Endodermal cell (in vitro differentiated cells): ENCODE measurements at regions not wholly inside any gene's neighbourhood (a gene's known extent, or its start where the extent isn't known, plus 50 kb on each side); places are given as distances from the start of the nearest gene placed in this dataset.
"Not testable (repeated sequence)": the region's sequence is repeated elsewhere in the genome, so short reads cannot be mapped to it uniquely, and the experiment has no call there.

Experiments used
- DNase-seq: peaks from one replicate; pipeline ENCODE4 v3.0.0-alpha.2; 2017
- H3K27ac ChIP-seq: 2 replicates; pipeline ENCODE4 v1.5.1; 2013; ENCODE audit warnings: mild to moderate bottlenecking, low read depth, low read length, moderate library complexity
- H3K27me3 ChIP-seq: 2 replicates; pipeline ENCODE4 v1.6.1; 2013; ENCODE audit warnings: mild to moderate bottlenecking, low read length, moderate library complexity; ENCODE audit not compliant: insufficient read depth, control insufficient read depth, poor library complexity, severe bottlenecking
- H3K36me3 ChIP-seq: 2 replicates; pipeline ENCODE4 v1.7.0; 2013; ENCODE audit warnings: mild to moderate bottlenecking, low read length, moderate library complexity; ENCODE audit not compliant: control insufficient read depth, insufficient read depth
- H3K4me1 ChIP-seq: one replicate; pipeline ENCODE4 v1.7.0; 2013; ENCODE audit warnings: low read length; ENCODE audit not compliant: control insufficient read depth, insufficient read depth
- H3K4me3 ChIP-seq: 2 replicates; pipeline ENCODE4 v1.5.1; 2013; ENCODE audit warnings: mild to moderate bottlenecking, low read length, moderate library complexity
- H3K9ac ChIP-seq: 2 replicates; pipeline ENCODE4 v1.6.1; 2013; ENCODE audit warnings: mild to moderate bottlenecking, low read length, moderate library complexity; ENCODE audit not compliant: poor library complexity, severe bottlenecking; ENCODE audit errors: extremely low read depth
- H3K9me3 ChIP-seq: 2 replicates; pipeline ENCODE4 v1.6.1; 2013; ENCODE audit warnings: mild to moderate bottlenecking, low read length, moderate library complexity; ENCODE audit not compliant: control insufficient read depth
- H3K27ac Mint-ChIP-seq: 2 replicates; pipeline ENCODE4 v1.8.0; 2020; ENCODE audit warnings: mixed read lengths
- H3K27me3 Mint-ChIP-seq: 2 replicates; pipeline ENCODE4 v1.8.0; 2021; ENCODE audit warnings: mild to moderate bottlenecking, mixed read lengths; ENCODE audit not compliant: insufficient read depth
- H3K36me3 Mint-ChIP-seq: 2 replicates; pipeline ENCODE4 v1.8.0; 2020; ENCODE audit warnings: low read depth, mixed read lengths
- H3K4me1 Mint-ChIP-seq: 2 replicates; pipeline ENCODE4 v1.8.0; 2020; ENCODE audit warnings: mixed read lengths
- H3K4me3 Mint-ChIP-seq: 2 replicates; pipeline ENCODE4 v1.8.0; 2020; ENCODE audit warnings: mild to moderate bottlenecking, moderate library complexity, mixed read lengths
- H3K9me3 Mint-ChIP-seq: 2 replicates; pipeline ENCODE4 v1.8.0; 2020; ENCODE audit warnings: mild to moderate bottlenecking, mixed read lengths
- WGBS, 2 experiments: methylation state at CpG; one replicate each; pipeline versions ENCODE4 v1.1.5 to v1.1.7; 2013; ENCODE audit warnings: missing lambda C conversion rate in 2 of 2, mixed read lengths in 1 of 2; ENCODE audit not compliant: insufficient coverage in 1 of 2, insufficient read length in 1 of 2; 5-methylcytosine and 5-hydroxymethylcytosine counted together
- TF ChIP-seq, protein P1 (sequence below): fragments of 200-600 bp; sonication (generic); conservative IDR thresholded peaks from 2 replicates; pipeline ENCODE4 v1.5.0; 2021; ENCODE audit warnings: antibody characterized with exemption, mild to moderate bottlenecking

DNA sequence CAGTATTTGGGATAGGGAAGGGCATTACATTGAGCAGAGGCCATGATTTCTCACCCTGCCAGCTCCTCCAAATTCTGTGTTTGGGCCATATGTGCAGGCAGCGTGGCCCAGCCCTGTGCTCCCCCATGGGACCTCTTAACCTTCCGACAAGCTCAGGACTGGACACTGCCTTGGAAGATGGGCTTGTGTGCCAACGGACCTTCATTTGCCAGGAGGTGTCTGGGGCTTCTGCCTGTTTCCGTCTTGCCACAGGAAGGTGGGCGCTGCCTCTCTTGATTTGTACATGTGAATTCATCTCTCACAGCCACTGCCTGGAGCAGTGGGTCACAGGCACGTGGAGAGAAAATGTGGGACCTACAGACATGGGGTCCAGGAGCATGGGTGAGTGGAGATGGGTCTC lies 272.6 kb downstream of the CCSER2 start:
- H3K4me3 Mint-ChIP-seq: no peak overlapping the region
- Histone ChIP-seq H3K4me3 (no peak overlapping the region), H3K27ac (no peak overlapping the region), H3K27me3 (peaks cover 11% of the 10 kb centered on the region), H3K9ac (no peak overlapping the region), H3K9me3 (peaks cover 18% of the 10 kb centered on the region), H3K4me1 (no peaks in the 10 kb centered on the region), H3K36me3 (peaks cover 6% of the 10 kb centered on the region)
- WGBS, 2 experiments: 90 to 92% methylated on average over 6 of the region's 6 CpGs
- H3K27ac Mint-ChIP-seq: no peak overlapping the region
- peaks cover 19% of the 10 kb centered on the region for H3K9me3 Mint-ChIP-seq
- peaks cover 10% of the 10 kb centered on the region for H3K4me1 Mint-ChIP-seq
- H3K36me3 Mint-ChIP-seq: peaks cover 18% of the 10 kb centered on the region
- no peak for DNase-seq
- TF ChIP-seq, protein P1, sequence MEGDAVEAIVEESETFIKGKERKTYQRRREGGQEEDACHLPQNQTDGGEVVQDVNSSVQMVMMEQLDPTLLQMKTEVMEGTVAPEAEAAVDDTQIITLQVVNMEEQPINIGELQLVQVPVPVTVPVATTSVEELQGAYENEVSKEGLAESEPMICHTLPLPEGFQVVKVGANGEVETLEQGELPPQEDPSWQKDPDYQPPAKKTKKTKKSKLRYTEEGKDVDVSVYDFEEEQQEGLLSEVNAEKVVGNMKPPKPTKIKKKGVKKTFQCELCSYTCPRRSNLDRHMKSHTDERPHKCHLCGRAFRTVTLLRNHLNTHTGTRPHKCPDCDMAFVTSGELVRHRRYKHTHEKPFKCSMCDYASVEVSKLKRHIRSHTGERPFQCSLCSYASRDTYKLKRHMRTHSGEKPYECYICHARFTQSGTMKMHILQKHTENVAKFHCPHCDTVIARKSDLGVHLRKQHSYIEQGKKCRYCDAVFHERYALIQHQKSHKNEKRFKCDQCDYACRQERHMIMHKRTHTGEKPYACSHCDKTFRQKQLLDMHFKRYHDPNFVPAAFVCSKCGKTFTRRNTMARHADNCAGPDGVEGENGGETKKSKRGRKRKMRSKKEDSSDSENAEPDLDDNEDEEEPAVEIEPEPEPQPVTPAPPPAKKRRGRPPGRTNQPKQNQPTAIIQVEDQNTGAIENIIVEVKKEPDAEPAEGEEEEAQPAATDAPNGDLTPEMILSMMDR: no peak
- H3K27me3 Mint-ChIP-seq: peaks cover 13% of the 10 kb centered on the region

DNA sequence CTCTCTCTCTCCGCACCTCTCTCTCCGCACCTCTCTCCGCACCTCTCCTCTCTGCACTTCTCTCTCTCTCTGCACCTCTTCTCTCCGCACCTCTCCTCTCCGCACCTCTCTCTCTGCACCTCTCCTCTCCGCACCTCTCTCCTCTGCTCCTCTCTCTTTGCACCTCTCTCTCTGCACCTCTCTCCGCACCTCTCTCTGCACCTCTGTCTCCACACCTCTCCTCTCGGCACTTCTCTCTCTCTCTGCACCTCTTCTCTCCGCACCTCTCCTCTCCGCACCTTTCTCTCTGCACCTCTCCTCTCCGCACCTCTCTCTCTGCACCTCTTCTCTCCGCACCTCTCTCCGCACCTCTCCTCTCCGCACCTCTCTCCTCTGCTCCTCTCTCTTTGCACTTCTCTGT lies 274.2 kb downstream of the CCSER2 start:
- H3K4me1 Mint-ChIP-seq: peaks cover 24% of the 10 kb centered on the region
- Histone ChIP-seq H3K27me3 (peaks cover 11% of the 10 kb centered on the region), H3K4me3 (peak overlapping the region; percentile 73), H3K9me3 (peaks cover 12% of the 10 kb centered on the region)
- not testable (repeated sequence) for H3K4me3 Mint-ChIP-seq, H3K27ac ChIP-seq, DNase-seq, H3K27ac Mint-ChIP-seq, H3K4me1 ChIP-seq, H3K36me3 ChIP-seq, H3K9ac ChIP-seq
- peaks cover 12% of the 10 kb centered on the region for H3K9me3 Mint-ChIP-seq
- 60 to 63% methylated on average over 11 to 14 of the region's 14 CpGs for WGBS, 2 experiments
- peaks cover 11% of the 10 kb centered on the region for H3K36me3 Mint-ChIP-seq
- peaks cover 10% of the 10 kb centered on the region for H3K27me3 Mint-ChIP-seq

DNA sequence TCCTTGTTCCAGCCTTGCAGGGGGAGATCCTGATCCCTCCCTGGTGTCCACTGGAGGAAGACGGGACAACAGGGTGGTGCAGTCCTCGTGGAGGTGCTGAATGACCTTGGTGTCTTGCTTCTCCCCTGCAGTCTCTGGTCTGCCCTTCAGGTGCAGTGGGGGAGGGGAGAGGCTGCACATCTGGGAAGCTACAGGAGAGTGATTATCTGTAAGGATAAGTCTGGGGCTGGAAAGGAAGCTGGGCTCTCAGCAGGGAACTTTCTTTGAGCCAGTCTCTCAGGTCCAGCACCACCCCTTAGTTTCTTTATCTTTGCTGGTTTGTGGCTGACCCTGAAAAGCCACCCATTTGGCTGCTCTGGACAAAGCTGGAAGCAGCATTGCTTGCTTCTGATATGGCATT lies 275.6 kb downstream of the CCSER2 start:
- Histone ChIP-seq H3K27ac (no peak overlapping the region), H3K4me1 (peaks cover 2% of the 10 kb centered on the region), H3K4me3 (peak overlapping the region; percentile 73), H3K9ac (no peak overlapping the region), H3K27me3 (peaks cover 11% of the 10 kb centered on the region), H3K36me3 (no peaks in the 10 kb centered on the region), H3K9me3 (no peaks in the 10 kb centered on the region)
- Mint-ChIP-seq H3K9me3 (no peaks in the 10 kb centered on the region), H3K4me1 (peaks cover 30% of the 10 kb centered on the region), H3K27me3 (peaks cover 9% of the 10 kb centered on the region), H3K4me3 (no peak overlapping the region), H3K27ac (no peak overlapping the region), H3K36me3 (no peaks in the 10 kb centered on the region)
- WGBS, 2 experiments: 79% methylated on average over 2 of the region's 2 CpGs; no CpG with 5 or more reads in 1 of the 2 experiments
- DNase-seq: peak; percentile 62
- TF ChIP-seq, protein P1: no peak

DNA sequence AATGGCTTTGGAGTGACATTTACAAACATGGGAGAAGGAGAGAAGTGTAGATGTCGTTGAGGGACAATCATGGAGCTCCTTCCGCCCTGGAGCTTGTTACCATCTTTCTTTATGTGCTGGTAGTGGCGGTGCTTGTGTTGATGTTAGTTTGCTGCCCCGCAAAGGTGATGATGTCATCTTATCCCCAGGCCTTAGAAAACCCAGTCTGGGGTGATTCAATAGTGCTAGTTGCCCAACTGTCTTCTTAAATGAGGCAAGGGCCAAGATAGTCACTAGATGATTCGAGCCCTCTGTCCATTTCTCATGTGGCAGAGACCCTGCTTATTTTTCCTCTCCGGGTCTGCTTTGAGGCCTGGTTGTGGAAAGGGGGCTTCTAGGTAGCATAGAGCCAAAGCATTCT lies 277.4 kb downstream of the CCSER2 start:
- Histone ChIP-seq H3K4me3 (no peak overlapping the region), H3K27ac (no peak overlapping the region), H3K9ac (no peak overlapping the region), H3K36me3 (no peaks in the 10 kb centered on the region), H3K9me3 (no peaks in the 10 kb centered on the region), H3K27me3 (peaks cover 11% of the 10 kb centered on the region), H3K4me1 (peaks cover 2% of the 10 kb centered on the region)
- Mint-ChIP-seq H3K4me1 (peaks cover 30% of the 10 kb centered on the region), H3K9me3 (no peaks in the 10 kb centered on the region), H3K27me3 (peaks cover 6% of the 10 kb centered on the region), H3K27ac (no peak overlapping the region), H3K36me3 (no peaks in the 10 kb centered on the region), H3K4me3 (no peak overlapping the region)
- 93 to 100% methylated on average over 4 to 6 of the region's 6 CpGs for WGBS, 2 experiments
- TF ChIP-seq, protein P1: no peak
- no peak for DNase-seq
